HG02610 (cell line): ENCODE measurements at regions not wholly inside any gene's neighbourhood (a gene's known extent, or its start where the extent isn't known, plus 50 kb on each side); places are given as distances from the start of the nearest gene placed in this dataset.
"Not testable (repeated sequence)": the region's sequence is repeated elsewhere in the genome, so short reads cannot be mapped to it uniquely, and the experiment has no call there.

Experiments
- ATAC-seq: cut with Tn5 transposase; IDR thresholded peaks from one replicate; pipeline ENCODE4 v1.9.1; 2021; ENCODE audit warnings: mild to moderate bottlenecking, moderate library complexity; ENCODE audit not compliant: unreplicated experiment

DNA sequence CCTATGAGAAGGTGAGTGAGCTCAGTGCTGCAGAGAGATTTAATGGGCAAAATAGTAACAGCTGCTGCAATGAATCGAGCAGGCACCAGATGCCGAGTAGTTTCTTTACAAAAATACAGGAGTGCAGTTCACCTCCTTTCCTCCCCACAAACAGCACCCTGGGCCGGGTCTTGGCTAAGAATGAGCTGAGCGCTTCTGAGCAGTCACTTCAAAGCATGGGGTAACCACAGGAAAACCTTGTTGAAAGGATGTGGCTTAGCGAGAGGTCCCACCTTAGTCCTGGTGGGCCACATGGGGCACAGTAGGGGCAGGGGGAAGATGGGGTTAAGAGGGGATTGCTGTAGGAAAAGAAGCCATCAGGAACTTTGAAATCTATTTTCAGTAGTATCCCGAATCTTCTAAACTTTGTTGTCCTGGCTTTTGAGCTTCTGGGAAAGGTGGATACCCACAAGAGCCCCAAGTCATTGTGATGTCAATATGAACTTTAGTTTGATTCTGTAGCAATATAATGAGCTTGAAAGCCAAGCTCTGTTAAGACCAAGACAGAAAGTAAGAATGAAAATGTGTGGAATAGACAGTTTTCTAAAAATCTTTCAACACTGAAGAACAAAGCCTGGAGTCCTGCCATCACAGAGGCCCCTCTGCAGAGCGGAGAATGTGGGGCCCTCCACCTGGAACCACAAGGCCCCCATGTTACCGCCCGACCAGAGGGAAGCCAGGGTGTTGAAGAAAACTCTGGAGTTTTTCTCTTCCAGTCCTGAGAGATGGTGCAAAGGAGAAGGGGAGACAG, 101.0 kb upstream of the ZNF236 start:
- ATAC-seq = no peak

DNA sequence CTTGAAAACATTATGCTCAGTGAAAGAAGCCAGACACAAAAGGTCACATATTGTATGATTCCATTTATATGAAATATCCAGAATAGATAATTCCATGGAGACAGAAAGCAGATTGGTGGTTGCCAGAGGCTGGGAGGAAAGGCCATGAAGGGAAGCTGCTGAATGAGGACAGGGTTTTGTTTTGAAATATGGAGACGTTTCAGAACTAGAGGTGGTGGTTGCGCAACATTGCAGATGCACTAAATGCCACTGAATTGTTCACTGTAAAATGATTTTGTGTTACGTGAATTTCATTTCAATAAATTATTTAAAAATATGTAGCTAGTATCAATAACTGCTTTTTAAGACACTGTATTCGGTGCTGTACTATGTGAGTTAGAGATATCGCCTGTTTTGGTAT, 101.7 kb upstream of the ZNF236 start:
- no peak for ATAC-seq

DNA sequence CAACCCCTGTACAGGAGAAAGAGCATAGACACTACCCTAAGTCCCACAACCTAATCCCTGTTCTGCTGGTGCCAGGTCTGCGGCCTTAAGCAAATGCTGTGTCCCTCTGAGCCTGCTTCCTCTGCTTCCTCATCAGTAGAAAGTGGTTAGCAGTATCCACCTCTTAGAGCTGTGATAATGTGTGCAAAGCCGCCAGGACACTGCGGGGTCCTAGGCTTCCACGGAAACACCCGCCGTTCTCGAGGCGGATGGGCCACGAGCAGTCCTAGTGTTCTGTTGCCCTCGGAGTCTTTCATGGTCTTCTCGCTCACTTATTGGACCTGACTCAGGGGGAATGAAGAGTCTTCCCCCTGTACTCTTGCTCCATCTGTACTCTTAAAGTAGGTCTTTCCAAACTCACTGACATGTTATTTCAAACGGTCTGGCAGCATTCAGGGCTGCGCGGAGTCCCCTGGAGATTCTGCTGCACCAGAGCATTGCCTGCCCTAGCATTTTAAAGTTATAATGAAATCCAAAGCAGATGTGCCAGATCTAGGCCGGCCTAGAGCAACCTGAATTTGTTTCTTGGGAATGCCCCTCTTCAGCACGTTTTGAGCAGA, 107.2 kb upstream of the ZNF236 start:
- ATAC-seq = no peak

DNA sequence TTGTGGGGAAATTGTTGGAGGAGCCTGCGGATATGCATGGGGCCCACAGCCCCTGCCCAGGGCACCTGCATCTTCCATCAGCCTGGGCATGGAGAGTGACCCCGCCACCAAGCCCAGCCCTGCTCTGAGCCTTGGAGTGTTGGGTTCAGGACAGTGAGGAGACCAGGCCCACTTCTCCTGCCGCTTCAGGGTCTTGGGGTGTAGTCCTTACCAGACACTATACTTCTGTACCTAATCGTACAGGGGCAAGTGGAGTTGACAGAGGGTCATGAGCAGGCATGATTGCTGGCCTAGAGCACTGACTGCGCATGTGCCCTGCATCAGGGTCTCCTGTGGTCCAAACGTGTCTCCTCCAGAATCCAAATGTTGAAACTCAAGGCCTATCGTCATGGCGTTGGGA, 108.9 kb upstream of the ZNF236 start:
- no peak for ATAC-seq

DNA sequence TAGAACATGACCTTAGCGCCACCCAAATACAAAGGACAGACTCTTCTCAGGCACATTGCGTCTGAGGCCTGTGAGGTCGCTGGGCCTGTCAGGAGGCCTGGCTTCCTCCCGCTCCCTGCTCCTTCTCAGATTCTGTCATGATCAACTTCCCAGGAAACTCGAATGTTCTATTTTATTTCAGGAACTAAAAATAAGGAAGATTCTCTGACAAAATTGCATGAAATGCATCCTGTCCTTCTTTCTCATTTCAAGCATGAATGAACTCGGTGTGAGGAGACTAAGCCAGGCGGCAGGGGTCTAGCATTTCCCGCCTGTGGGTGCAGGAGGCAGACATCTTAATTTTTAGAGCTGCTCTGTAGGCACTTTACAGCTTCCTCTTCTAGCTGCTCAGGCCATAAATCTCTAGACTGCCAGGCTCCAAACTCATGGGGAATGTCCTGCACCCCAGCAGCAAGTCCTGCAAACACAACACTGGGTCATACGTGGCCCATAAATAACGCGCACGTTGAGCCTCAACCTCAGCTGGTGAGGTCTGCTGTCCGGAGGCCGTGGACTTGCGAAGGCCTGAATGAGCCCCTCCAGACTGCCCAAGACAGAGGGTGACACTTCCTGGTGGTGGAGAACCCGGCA, 109.7 kb upstream of the ZNF236 start:
- ATAC-seq = no peak

DNA sequence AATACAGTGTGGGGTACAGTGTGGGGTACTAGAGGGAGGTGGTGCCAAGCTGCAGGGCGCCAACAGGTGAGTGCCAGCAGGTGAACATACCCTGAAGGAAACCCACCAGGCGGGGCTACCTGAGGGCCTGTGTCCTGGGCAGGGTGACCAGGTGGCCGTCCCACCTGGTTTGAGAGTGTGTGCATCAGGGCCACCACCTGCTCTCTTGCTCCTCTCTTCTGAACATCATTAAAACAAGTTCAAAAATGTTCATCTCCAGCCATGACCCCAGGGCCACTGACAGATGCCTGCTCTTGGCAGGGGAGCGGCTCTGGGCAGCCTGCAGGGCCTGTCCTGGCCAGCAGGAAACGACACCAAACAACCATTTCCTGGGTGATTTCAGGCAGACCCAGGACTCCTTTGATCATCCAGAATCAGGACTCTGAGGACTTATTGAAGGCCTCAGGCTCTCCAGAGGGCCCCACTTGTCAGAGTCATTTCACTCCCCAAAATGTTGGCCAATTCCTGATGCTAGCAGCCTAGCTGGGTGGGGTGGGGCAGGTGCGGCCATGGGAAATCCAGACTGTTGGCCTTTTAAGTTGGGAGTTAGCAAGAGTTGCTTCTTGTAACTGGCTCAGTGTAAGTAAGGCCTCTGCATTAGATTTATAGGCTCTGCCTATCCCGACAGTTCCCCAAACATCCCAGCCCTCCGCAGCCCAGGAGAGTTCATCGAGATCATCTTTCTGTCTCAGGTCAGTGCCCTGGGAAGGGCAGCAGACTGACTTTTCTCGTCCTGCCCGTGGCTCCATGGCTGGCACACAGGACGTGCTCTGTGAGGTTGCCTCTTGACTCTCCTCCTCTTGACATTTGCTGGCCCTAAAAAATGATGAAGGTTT, 111.5 kb upstream of the ZNF236 start:
- no peak for ATAC-seq

DNA sequence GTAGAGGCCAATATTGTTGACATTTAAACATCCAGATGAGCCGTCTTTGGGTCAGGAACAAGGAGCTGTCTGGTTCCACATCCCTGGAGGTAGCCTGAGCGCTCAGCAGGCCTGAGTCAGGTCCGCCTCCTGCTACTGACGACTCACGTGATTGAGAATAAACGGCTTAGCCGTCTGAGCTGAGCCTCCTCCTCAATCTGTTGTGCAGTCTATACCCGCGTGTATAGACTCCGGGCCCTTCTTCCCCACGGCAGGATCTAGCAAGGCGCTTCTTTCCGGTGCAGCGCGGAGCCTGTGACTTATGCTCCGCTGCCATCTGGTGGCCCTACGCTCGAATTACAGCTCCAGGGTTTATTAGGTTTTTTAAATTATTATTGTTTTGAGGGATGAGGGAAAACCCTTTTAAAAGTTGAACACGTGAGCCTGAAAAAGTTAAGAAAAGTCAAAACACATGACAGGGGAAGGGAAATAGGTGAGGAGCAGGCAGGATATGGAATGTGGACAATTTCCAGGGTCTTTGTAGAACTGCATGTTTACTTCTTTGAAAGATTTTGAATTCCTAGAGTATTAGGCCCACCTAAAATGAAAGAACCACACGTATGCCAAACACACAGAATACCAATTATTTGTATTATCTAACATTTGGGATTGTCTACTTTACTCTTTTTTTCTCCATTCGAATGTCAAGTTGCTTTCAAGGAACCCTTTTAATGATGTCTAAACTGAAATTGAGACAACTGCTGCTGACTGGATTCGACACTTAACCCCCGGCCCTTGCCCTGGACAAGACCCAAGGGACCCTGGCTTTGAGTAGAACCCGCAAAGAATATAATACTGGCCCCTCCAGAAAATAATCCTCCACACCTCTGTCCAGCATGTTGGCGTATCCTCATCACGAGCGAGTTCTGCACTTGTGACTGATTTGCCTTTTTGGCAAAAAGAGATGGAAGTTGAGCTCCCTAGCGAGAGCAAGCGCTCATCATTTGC, 112.4 kb upstream of the ZNF236 start:
- ATAC-seq = peak; percentile 78

DNA sequence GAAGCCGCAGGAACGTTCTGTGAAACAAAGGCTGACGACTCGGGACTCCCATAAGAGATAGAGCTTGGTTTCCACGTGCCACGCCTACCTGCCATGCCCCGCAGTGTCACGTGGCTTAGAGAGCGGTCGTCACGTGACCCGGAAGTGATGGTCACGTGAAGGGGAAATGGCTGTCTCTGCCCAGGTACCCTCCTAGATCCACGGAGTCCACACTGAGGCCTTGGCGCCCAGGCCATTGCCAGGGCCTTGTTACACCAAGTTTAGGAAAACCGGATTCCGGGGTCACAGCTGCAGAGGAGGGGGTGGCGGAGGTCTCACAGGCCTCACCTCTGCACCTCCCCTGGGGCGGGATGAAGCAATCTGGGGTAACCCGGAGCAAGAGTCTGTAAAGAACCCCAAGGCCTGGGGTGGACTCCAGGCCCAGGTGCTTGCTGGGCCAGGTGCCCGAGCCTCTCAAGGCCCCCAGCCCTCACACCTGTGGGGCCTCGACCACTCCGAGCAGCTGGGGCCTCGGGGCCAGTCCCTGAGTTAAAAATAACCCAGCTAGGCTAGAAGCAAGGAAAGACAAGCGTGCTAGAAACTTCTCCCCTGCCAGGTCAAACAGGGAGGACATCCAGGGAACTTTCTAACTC, 113.5 kb upstream of the ZNF236 start:
- ATAC-seq = no peak

DNA sequence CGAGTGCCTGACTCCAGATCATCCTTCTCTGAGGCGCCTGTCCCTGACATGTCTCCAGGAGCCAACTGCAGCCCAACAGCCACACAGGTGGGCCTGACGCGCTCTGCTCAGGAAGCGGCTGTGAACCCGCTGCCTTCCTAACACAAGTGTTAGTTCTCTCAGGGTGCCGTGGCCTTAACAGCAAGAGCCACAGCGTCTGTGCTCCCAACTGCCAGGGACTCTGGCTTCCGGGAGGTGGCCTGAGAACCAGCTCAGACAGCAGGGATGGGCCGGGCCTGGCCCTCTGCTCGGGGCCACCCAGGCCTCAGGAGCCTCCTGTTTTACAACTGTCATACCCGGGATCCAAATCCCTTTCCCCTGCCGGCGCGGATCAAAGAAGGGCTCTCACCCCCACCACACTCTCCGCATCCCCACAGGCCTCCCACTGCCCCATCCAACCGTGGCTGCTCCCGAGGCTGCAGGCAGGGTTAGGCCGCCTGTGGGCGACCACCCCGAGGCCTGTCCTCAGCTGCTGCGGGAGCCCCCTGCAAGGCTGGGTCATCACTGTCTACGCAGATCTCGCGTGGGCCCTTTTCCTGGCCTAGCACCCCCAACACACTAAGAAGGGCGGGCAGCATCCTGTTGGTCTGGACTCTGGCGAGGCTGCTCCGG, 114.2 kb upstream of the ZNF236 start:
- ATAC-seq = no peak

DNA sequence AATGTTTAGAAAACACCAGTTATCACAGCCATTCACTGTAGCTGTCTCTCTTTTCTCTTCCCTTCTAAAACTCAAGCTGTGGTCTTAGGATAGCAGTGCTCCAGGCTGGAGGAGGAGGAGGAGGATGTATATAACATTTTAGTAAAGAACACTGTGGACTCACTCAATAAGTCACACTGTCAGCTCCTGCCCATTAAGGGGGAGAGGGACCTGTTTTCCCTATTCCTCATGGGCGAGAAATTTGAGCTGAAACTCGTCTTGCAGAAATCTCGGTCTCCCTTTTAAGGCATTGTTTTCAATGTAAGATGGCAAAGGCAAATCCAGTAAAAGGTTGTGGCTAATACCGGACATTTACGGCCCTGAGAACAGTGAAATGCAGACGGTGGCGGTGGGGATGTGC, 114.8 kb upstream of the ZNF236 start:
- ATAC-seq = no peak

DNA sequence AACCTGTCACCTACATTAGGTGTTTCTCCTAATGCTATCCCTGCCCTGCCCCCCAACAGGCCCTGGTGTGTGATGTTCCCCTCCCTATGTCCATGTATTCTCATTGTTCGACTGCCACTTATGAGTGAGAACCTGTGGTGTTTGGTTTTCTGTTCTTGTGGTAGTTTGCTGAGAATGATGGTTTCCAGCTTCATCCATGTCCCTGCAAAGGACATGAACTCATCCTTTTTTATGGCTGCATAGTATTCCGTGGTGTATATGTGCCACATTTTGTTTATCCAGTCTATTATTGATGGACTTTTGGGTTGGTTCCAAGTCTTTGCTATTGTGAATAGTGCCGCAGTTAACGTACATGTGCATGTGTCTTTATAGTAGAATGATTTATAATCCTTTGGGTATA, 117.8 kb upstream of the ZNF236 start:
- not testable (repeated sequence) for ATAC-seq

DNA sequence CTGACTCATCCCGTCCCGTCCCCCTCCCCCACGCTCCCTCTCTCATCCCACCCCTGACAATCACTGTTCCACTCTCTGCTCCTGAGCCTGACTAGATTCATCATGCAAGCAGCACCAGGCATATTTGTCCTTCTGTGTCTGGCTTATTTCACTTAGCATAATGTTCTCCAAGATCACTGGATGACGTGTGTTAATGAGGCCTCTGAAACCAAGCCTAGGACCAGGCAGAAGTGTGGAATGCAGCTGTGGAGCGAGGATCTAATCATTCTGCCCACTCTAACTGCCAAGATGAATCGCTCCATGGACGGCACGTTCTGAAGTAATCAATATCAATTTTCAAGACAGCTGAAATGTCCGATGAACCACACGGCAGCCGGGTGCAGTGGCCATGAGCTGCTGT, 122.4 kb upstream of the ZNF236 start:
- ATAC-seq = no peak

DNA sequence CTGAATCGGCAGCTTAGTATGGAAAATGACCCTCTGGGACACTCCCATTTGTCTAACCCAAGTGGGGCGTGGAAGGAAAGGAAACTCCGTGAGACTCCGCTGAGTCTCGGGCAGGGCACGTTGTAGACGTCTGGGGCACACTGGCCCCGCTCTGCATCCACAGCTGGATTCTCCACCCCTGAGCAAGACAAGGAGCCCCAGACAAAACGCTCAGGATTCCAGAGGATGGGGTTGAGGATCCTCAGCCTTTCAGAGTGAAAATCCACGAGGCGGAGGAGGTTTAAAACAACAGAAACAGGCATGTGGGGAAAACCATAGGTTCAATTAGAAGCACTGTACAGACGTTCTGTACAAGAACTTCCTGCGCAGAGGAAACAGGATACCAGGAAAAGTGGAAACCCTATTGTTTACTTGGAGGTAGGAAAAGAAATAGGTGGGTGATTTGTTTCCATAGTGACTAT, 124.9 kb upstream of the ZNF236 start:
- no peak for ATAC-seq

DNA sequence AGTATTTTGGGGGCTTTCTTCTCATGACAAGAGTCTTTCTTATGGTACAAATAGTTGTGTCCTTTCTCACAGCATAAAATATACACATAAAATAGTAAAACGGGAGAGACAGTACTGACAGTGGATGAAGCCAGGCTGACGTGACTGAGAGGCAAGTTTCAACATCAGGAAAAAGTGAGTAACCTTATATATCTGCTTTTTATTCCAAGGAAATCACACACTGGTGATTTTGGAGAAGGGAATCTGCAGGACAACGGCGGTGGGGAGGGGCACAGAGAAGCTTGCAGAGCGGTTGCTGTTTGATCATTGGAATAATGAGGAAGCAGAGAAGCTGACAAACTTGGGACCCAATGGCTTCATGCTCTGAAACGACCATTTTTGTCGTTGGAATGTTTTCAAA, 130.6 kb upstream of the ZNF236 start:
- no peak for ATAC-seq

DNA sequence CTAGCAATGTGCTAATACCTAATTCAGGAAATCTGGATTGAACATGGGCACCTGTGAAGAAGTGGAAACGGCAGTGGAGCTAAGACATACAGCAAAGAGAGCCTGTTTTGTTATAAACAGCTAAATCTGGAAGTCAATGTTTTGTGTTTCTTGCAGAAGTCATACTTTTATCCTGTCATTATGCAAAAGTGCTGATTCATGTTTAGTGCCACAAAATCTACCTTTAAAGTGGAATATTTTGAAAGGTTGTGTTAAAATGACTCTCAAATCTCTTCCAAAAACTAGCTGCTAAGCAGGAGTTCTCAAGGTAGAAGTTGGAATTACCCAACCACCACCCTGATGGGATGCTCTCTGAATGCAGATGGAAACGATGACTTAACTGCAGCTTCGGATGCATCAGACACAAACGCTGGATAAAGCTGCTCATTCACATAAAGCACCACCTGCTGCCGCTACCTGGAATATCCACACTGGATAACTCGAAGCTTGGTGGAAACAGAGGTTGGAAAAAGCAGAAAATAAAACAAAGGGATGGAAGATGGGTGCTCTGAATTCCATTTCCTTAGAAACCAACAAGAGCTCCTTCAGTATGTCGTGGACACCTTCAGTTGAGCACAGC, 132.6 kb upstream of the ZNF236 start:
- no peak for ATAC-seq

DNA sequence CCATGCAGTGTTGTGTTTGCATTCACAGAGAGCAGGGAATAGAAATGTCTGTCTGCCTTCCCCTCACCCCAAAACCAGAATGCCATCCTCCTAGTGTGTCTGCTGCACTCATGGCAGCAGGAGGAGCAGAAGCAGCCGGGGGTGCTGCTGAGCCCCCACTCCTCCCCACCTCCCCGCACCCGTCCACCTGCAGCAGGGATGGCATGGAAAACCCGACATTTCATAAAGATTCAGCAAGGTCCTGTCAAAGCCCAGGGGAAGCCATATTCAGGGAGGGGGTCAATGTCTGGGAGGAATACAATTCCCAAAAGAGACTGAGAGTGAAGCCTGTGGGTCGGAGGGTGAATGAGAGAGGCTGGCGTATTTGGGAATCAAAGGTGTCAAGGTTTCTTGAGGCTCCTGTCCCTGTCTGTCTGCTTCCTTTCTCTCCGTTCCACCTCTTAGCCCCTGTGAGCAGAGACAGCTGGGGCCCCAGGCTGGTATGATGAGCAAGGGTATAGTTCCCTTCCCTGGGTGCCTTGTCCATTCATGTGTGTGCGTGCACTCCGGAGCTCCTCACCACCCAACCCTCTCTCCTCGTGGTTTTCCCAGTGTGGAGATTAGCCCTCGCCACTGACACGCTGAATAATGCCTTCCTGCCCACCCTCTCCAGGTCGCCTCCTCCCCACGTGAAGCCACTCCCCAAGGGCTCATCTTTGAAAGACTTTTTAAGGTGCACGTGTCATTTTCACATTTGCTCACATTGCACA, 133.5 kb upstream of the ZNF236 start:
- ATAC-seq = no peak

DNA sequence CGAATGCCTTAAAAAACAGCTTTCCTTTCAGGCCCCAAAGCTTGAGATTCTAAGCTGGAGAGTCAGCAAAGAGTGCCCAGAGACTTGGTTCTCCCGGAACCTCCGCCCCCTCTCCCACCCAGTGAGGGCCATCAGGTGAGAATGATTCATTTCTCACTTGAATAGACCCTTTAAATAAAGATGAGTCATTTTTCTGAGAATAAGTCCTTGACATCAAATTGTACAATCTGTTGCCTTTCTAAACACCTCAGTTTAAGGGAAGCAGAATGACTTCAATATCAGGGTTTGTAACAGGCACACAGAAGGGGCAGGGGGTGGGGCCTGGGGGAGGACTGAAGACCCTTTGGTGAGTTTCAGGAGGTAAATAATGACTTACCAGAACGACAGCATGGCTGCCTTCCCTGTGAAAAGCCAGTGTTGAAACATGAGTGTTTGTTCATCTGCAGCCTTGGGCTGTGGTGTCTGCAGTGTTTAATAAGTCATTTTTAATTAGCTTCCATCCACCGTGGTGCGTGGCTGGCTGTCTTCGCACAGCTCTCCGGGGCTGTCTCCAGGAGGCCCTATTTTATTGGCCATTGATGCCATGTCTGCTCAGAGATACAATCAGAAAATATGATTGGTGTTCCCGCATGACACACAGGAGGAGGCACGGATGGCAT, 134.9 kb upstream of the ZNF236 start:
- peak; percentile 59 for ATAC-seq
